ENCODE measurements at regions not wholly inside any gene's neighbourhood (a gene's known extent, or its start where the extent isn't known, plus 50 kb on each side); places are given as distances from the start of the nearest gene placed in this dataset.
"Not testable (repeated sequence)": the region's sequence is repeated elsewhere in the genome, so short reads cannot be mapped to it uniquely, and the experiment has no call there.

- no peak for DNase-seq
Observed at GRCh38 chr6:170232186-170233002, 58.5 kb downstream of the DLL1 start.

GRCh38 chr6:170231293-170232185 lies 59.3 kb downstream of the DLL1 start:
- DNase-seq = no peak

- no peak for DNase-seq
Observed at GRCh38 chr6:170230520-170231292, 60.2 kb downstream of the DLL1 start.

DNA sequence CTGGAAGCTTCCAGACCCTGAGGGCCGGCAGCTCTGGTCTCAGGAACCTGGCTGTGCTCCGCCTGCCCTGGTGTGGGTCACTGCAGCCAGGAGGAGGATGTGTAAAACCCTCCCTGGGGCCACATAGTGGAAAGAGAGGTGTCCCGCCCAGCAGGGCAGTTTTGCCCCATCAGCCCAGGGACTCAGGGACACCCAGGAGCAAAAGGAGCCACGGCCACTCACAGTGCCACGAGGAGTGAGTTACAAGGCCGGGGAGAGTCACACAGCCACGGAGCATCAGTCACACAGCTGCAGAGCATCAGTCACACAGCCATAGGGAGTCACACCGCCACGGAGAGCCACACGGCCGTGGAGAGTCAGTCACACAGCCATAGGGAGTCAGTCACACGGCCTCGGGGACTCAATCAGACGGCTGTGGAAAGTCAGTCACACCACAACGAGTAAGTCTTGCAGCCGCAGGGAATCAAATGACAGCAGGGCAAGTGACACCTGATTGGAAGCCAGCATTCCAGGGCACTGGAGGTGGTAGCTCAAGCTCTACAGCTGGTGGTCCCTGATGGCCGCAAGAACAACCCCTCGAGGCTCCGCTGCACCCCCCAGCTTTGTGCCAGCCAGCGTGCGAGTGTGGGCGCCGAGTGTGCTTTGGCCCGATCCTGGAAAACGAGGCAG lies 60.9 kb downstream of the DLL1 start:
- no peak for DNase-seq

DNA sequence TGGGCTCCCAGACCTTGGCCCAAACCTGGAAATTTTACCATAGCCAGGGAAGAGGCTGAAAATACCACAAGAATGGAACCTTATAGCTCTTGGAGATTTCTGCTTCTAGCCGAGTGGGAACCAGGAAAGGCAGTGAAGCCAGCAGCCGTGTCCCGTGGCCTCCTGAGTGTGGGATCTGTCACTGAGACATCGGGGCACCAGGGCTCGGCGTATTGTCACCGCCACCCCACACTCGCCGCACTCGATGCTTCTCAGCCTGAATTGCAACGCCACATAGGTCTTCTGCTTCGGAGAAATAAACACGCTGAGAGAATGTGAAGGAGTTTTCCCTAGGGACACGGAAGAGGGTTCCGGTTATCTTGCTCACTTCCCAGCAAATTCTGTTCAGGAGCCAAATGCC lies 61.5 kb downstream of the DLL1 start:
- no peak for DNase-seq

DNA sequence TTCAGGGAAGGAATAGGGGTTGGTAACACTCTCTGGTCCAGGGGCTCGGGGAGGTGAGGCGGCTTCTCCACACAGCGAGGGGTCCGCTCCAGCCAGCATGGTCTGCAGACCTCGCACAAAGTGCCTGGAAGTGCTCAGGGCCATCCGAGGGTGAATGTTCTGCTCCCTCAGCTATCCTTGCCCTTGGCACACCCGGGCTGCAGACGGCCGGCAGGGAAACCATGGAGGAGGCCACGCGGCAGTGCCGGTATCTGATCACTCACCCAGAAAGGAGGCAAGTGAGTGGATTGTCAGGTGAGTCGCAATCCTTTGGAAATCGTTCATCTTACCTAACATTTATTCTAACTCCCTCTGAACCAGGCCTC lies 62.0 kb downstream of the DLL1 start:
- no peak for DNase-seq

GRCh38 chr6:170227996-170228945 lies 62.6 kb downstream of the DLL1 start:
- no peak for DNase-seq

DNA sequence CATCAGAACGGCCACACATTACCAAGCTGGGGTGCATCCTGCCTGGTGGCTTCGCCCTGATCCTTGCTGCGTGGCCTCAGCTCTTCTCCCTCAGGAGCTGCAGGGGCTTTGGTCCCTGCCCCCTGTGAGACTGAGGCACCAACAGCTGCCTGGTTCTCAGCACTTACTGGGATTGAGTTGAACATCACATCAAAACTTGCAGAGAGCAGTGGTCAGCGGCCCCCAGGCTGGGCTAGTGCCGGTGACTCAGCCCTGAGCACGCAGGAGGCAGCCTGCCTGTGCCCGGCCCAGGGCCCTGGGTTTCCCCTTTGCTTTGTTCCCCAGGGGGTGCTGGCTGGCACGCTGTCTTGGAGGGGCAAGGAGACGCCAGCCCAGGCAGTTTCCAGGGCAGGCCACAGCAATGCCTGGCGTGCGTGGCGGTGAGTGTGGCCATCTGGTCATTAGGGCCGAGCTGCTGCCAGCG lies 63.3 kb downstream of the DLL1 start:
- no peak for DNase-seq

- no peak for DNase-seq
Observed at GRCh38 chr6:170226647-170227046, 64.2 kb downstream of the DLL1 start.

GRCh38 chr6:170225852-170226417 lies 64.9 kb downstream of the DLL1 start:
- no peak for DNase-seq

DNA sequence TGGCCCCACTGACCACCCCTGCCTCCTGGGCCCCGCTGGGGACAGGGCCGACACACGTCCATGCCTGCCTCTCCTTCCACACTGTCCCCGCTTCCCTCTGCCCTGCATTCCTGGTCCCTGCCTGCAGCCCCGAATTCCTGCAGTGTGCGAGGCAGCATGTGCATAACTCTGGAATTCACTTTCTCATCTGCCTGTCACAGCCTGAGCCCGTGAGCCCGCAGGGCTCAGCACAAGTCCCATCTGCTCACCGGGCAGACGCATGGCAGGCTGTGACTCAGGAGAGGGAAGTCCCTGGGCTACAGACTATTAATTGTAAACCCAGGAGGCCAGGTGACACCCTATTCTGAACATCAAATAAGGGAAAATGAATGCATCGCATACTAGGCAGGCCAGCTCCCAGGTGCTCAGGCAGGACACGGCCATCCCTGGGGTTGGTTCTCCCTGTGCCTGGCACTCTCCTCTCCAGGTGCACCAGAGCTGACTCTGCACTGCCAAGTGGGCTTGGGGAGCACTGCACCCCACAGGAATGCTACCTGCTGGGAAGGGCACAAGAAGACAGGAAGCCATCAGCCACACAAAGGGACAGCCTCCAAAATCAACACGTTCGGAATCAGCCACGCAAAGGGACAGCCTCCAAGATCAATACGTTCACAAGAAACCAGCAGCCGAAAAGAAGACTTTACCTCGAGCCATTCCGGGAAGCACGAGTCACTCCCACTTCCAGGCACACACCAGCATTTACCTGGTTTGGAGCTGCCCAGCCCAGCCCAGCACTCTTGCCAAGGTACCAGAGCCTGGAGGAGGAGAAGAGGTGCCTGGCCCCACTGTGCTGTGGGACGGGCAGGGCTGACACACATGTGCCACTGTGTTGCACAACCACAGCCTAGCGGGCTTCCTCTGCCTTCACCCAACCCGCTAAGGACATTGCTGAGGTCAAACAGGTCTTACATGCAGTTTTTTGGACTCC lies 65.9 kb downstream of the DLL1 start:
- no peak for DNase-seq

DNA sequence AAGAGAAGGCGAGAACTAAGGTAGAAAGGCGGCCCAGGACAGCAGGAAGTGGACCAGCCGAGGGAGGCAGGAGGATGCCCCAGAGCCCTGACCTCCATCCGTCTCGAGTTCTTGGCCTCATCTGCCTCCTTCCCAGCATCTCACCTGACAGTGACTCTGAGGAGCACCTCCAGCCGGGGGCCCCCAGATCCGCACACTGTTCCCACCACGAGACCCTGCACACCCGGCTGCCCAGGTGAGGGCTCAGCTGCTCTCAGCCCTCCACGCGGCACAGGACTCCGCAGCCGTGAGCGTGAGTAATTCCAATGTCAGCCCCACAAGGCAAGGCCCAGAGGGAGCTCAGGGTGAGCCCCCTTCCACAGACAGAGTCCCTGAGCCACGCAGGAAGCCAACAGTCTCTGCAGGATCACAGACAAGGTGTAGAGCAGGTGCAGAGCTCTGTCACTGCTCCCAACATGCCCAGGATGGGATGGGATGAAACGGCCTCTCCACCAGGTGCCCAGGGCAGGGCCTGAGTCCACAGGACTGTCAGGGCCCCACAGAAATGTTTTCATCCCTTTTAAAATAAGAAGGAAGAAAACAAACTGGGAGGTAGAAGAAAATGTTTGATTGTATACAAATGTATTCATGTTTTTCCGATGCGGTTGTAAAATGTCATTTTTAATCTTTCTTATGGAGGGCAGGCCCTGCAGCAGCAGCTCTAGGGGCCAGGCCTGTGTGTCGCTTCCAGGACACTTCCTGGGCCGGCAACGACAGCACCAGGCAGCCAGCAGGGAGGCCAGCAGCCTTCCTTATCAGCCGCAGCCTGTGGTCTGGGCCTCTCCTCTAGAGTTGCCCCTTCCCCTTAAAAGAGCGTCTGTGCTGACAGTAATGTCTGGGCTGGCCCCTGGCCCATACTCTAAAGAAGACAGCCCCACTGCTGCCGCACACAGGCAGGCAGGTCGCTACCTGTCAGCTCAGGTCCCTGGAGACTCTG lies 66.9 kb downstream of the DLL1 start:
- DNase-seq = no peak

GRCh38 chr6:170222498-170223471 lies 68.1 kb downstream of the DLL1 start:
- DNase-seq = no peak

GRCh38 chr6:170221753-170222400 lies 69.0 kb downstream of the DLL1 start:
- DNase-seq = no peak

DNA sequence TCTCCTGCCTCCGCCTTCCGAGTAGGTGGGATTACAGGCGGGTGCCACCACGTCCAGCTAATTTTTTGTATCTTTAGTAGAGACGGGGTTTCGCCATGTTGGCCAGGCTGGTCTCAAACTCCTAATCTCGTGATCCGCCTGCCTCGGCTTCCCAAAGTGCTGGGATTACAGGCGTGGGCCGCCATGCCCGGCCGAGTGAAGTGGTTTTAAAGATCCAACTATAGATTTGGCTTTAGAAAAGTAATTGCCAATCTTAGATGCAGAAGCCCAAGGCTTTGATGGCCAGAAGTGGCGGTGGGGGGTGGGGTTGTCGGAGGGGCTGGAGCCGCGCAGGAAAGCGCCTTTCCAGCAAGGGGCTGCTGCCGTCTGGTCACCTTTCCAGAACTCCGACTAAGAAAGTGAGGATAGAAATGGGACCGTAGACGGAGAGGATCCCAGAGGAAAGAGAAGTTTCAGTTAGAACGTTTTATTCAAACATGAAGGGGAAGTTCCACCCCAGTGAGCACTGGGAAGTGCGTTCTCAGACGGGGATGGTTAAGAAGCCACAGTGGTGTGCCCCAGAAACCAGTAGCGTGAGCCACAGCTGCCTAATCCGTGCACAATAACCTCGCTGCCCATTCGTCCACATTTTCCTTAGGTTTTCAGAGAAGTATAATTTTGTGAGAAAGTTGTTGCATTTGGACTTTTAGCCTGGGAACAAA lies 69.7 kb downstream of the DLL1 start:
- DNase-seq = no peak

GRCh38 chr6:170213637-170214018 lies 77.2 kb downstream of the DLL1 start:
- not testable (repeated sequence) for DNase-seq
